KOPT-K1 (cell line): ENCODE measurements at regions not wholly inside any gene's neighbourhood (a gene's known extent, or its start where the extent isn't known, plus 50 kb on each side); places are given as distances from the start of the nearest gene placed in this dataset.
"Not testable (repeated sequence)": the region's sequence is repeated elsewhere in the genome, so short reads cannot be mapped to it uniquely, and the experiment has no call there.

Source experiments
- H3K27ac ChIP-seq: fragments of 200-600 bp; sonication (generic); 2 replicates; pipeline ENCODE4 v1.5.1; 2016; ENCODE audit warnings: antibody characterized with exemption, mild to moderate bottlenecking, low read depth, low read length; ENCODE audit not compliant: poor library complexity, severe bottlenecking
- H3K36me3 ChIP-seq: fragments of 200-600 bp; sonication (generic); 2 replicates; pipeline ENCODE4 v1.5.1; 2017; ENCODE audit warnings: antibody characterized with exemption, mild to moderate bottlenecking, low read length, moderate library complexity; ENCODE audit not compliant: insufficient read depth
- H3K9me3 ChIP-seq: fragments of 200-600 bp; sonication (generic); 2 replicates; pipeline ENCODE4 v1.5.1; 2017; ENCODE audit warnings: antibody characterized with exemption, low read length, mild to moderate bottlenecking; ENCODE audit not compliant: insufficient read depth, poor library complexity, severe bottlenecking

GRCh38 chr14:86796221-86797074 is 1196.5 kb downstream of the GALC start:
- Histone ChIP-seq H3K36me3 (no peaks in the 10 kb centered on the region), H3K27ac (no peak overlapping the region), H3K9me3 (no peaks in the 10 kb centered on the region)

GRCh38 chr14:86794689-86795088 is 1198.3 kb downstream of the GALC start:
- no peaks in the 10 kb centered on the region for H3K9me3 ChIP-seq
- no peak overlapping the region for H3K27ac ChIP-seq
- H3K36me3 ChIP-seq: no peaks in the 10 kb centered on the region

GRCh38 chr14:86790408-86791364 is 1202.3 kb downstream of the GALC start:
- no peaks in the 10 kb centered on the region for H3K36me3 ChIP-seq

GRCh38 chr14:86788224-86788623 is 1204.8 kb downstream of the GALC start:
- no peaks in the 10 kb centered on the region for H3K36me3 ChIP-seq
- no peaks in the 10 kb centered on the region for H3K9me3 ChIP-seq
- no peak overlapping the region for H3K27ac ChIP-seq

More at GRCh38 chr14:86790408-86791364, 1202.3 kb downstream of the GALC start:
- Histone ChIP-seq H3K9me3 (no peaks in the 10 kb centered on the region), H3K27ac (no peak overlapping the region)

GRCh38 chr14:86787717-86788116 is 1205.3 kb downstream of the GALC start:
- Histone ChIP-seq H3K36me3 (no peaks in the 10 kb centered on the region), H3K9me3 (no peaks in the 10 kb centered on the region), H3K27ac (no peak overlapping the region)

- Histone ChIP-seq H3K9me3 (no peaks in the 10 kb centered on the region), H3K27ac (no peak overlapping the region), H3K36me3 (no peaks in the 10 kb centered on the region)
Measured at GRCh38 chr14:86782092-86782580, 1210.8 kb downstream of the GALC start.

DNA sequence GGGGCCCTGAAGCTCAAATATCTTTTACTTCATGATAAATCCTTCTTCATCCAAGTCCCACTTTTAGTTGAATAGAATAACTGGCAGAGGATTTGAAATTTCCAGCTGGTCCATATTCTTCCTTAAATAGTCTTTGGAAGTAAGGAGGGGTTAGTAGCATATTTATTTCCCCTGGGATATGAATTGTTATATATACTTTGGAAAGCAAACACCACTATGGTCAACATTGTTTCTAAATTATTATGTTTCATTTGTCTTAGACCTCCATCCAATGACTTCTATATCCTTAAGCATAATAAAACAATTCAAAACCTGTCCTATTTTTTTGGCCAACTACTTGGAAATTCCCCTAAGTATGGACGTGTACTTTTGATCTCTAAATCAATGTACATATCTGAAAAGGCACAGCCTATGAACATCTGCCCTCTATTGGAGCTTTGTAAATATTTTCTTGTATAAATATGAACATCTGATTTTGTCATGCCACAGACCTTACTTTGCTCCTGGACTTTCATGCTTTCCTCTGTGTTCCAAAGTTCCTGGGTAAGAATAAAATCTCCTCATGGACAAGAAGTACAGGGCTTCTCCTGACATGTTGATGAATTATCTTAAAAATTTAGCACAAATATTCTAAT is 1212.0 kb downstream of the GALC start:
- H3K36me3 ChIP-seq: no peaks in the 10 kb centered on the region

GRCh38 chr14:86780461-86780860 is 1212.5 kb downstream of the GALC start:
- no peaks in the 10 kb centered on the region for H3K9me3 ChIP-seq
- H3K27ac ChIP-seq: no peak overlapping the region
- H3K36me3 ChIP-seq: no peaks in the 10 kb centered on the region

More for the DNA sequence above, 1212.0 kb downstream of the GALC start:
- no peak overlapping the region for H3K27ac ChIP-seq
- no peaks in the 10 kb centered on the region for H3K9me3 ChIP-seq

DNA sequence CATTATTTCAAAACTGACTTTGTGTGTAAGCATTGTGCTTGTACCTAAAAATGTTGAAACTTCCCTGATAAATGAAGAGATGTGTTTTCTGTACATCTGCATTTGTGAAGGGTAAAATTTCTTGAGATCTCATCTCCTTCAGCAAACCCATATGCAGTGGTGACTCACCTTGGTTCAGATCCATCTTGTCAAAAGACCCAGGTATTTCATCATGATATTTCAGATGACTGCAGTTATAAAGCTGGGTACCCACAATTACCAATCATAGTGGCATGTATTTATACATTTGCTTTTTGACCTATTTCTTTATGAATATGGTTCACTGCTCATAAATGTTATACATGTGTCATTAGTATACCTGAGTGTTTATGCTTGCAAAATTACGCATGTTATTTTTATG is 1213.6 kb downstream of the GALC start:
- Histone ChIP-seq H3K36me3 (no peaks in the 10 kb centered on the region), H3K9me3 (no peaks in the 10 kb centered on the region), H3K27ac (no peak overlapping the region)

DNA sequence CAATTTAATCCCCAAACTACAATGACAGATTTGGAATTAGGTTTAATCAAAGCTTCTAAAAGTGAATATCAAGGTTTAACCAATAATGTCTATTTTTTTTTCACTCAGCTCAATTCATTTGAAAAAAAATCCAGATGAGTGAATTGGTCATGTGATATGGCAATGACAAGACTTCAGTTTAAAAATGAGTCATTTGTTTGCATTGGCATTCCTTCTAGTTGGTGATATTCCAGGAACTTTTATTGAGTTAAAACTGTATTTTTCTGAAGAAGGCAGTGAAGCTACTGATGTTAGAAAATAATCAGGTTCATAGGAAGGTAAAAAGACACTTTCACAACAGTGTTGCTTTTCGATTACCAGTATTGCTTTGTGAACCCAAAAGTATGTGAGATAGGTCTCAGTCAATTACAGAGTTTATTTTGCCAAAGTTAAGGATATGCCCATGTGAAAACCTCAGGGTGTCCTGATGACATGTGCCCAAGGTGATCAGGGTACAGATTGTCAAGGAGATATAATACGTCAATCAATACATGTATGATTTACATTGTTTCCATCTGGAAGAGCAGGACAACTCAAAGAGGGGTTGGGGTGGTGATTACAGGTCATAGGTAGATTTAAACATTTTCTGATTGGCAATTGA is 1214.9 kb downstream of the GALC start:
- no peaks in the 10 kb centered on the region for H3K36me3 ChIP-seq
- H3K9me3 ChIP-seq: no peaks in the 10 kb centered on the region

GRCh38 chr14:86775896-86776295 is 1217.1 kb downstream of the GALC start:
- H3K36me3 ChIP-seq, H3K9me3 ChIP-seq, H3K27ac ChIP-seq: not testable (repeated sequence)

More for the DNA sequence above, 1214.9 kb downstream of the GALC start:
- H3K27ac ChIP-seq: no peak overlapping the region

DNA sequence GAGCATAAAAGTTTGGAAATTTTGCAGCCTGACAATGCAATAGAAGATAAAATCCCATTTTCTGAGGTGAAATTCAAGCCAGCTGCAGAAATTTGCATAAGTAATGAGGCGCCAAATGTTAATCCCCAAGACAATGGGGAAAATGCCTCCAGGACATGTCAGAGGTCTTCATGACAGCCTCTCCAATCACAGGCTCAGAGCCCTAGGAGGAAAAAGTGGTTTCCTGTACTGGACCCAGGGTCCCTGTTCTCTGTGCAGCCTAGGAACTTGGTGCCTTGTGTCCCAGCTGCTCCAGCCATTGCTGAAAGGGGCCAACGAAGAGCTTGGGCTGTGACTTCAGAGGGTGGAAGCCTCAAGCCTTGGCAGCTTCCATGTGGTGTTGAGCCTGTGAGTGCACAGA is 1218.1 kb downstream of the GALC start:
- Histone ChIP-seq H3K9me3 (no peaks in the 10 kb centered on the region), H3K36me3 (no peaks in the 10 kb centered on the region), H3K27ac (no peak overlapping the region)

GRCh38 chr14:86772075-86772474 is 1220.9 kb downstream of the GALC start:
- no peaks in the 10 kb centered on the region for H3K36me3 ChIP-seq
- H3K27ac ChIP-seq: no peak overlapping the region
- H3K9me3 ChIP-seq: no peaks in the 10 kb centered on the region

- no peak overlapping the region for H3K27ac ChIP-seq
- no peaks in the 10 kb centered on the region for H3K9me3 ChIP-seq
- no peaks in the 10 kb centered on the region for H3K36me3 ChIP-seq
Measured at GRCh38 chr14:86770186-86770585, 1222.8 kb downstream of the GALC start.
